Activated T-cell treated with anti-CD3 and anti-CD28 coated beads, Interleukin-2, amount 50 U/mL, for 48 hours (primary cell): ENCODE measurements at regions not wholly inside any gene's neighbourhood (a gene's known extent, or its start where the extent isn't known, plus 50 kb on each side); places are given as distances from the start of the nearest gene placed in this dataset.

ENCODE experiments used
- DNase-seq, 2 experiments: peaks; one replicate each; pipeline ENCODE4 v3.0.0-alpha.2; 2020

DNA sequence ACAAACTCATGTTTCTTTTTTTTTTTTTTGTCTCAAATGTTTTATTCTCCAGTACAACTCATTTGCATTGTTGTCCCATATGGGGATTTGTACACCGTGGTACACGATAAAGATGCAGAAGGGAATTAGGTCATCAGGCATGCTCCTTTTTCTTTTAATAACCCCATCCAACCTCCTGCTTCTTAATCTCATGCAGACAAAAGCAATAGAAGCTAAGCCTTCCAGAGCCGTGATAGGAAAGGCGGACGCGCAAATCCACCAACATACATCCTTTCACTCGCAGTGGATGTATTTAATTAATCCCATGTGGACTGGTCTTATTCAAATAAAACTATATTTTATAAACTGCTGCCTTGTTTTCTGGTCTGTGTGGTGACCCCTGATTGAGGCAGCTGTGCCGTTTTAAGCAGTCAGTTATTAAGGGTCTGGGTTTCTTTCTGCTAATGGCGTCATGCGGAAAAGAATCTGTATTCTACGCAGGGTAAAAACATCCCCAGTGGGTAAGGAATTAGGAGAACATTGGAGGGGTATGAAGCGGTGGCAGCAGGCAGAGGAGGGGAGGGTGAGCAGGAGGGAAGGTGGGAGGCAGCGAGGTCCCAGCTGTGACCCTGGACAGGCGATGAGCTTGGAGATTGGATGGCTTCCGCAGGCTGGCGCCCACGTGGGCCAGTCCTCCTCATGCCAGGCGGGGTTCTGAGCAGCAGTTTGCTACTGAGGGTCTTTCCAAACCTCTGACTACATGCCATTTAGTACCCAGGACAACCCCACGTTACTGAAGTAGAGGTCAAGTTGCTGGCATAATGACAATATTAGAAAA is 172.8 kb downstream of the LINC00237 start:
- no peak for DNase-seq

DNA sequence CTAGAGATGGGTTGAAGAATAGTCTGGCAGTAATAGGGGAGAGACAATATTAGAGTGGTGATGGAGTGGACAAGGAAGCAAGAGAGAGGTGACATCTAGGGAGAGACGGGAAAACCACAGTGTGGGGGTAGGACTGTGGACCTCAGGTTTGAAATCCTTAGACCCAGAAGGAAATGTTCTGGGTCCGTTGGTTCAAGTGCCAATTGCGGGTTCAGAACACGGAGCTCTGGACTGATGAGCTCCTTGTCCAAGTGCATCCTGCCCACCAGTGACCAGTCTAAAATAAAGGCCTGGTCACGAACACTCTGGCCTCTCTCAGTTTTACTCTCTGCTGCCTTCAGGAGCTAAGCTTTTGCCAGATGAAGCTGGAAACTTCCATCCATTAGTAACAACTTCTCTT is 174.0 kb downstream of the LINC00237 start:
- DNase-seq: no peak

DNA sequence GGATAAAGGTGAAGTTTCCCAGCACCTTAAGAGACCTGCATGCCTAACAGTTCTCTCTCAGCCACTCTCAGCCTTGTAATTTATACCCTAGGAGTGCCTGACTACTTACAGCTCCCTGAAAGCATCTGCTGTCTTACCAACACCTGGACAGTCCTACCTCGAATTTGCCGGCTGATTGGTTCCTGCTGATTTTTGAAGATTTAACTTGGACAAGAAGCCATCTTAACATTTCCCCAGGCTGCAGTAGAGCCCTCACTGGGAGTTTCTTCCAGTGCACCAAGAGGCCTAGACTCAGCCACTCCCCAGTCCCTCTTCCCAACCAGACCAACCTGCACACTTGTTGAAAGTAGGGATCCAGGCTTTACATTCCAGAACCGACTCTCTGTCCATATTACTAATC is 174.5 kb downstream of the LINC00237 start:
- DNase-seq: no peak

DNA sequence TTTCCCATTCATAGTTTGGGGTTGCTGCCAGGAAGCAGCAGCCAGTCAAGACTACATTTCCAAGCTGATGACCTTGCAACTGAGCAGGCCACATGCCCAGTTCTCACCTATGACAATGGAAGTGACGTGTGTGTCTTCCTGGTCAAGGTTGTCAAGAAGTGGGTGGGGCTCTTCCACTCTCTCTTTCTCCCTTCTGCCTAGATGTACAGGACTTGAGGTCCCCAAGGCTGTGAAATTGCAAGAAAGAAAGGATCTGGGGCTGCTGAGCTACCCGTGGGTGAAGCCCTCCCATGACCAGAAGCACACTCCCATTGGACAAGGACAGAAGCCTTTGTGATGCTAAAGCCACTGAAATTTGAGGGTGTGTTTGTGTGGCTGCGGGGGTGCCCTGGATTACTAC is 175.1 kb downstream of the LINC00237 start:
- no peak for DNase-seq

DNA sequence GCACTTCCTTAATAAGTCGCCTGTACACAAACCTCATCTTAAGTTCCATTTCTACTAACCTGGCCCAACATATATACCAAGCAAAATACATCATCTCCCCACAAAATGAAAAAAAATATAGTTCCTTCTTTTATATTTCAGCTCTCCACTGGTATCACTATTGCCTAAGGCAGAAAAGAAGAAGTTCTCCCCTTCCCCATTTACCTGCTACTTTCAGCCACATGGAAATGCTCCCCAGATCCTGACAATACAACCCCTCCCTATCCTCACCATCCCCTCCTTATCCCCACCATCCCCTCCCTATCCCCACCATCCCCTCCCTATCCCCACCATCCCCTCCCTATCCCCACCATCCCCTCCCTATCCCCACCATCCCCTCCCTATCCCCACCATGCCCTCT is 175.7 kb downstream of the LINC00237 start:
- no peak for DNase-seq

DNA sequence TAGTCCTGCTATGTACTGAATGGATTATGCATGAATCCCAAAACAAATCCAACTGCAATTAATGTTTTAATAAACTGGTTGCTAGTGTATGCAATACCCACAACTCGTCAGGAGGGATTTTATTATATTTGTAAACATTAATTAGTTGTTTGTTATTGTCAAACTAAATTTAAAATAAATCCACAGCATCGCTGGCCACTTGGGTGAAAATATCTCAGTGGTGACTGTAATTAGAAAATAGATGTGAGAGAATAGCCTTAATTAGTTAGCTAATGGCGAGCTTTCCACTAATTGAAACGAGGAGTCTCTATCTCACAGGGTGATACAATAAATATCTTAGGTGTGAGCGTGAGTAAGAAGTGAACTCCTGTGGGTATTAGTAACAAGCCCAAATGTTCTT is 176.8 kb downstream of the LINC00237 start:
- DNase-seq: no peak

DNA sequence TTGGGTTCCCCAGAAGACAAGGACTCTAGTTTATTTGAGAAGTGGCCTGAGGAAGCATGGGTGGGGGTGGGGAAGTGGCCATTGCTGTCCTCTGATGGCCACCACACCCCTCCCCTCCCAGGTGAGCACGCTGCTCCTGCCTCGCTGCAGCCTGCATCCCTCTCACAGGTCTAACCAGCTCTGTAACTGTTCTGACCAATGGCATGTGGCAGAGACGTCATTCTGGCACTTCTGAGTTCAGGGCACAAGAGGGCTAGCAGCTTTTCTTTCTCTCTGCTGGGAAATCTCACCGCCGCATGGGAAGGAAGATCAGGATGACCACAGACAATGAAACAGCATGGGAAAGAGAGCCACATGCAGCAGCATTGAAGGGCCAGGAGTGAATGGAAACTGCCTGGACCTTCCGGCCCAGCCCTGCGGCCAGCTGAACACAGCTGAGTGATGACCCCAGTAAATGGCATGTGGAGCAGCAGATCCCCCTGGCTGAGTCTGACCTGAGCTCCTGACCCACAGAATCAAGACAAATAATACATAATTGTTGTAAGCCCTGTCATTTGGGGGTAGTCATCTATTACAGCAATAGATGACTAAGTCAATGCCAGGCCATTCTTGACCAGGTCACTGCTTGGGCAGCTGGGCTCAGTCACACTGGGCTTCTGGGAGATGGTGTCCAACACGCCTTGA is 179.8 kb downstream of the LINC00237 start:
- DNase-seq: no peak

DNA sequence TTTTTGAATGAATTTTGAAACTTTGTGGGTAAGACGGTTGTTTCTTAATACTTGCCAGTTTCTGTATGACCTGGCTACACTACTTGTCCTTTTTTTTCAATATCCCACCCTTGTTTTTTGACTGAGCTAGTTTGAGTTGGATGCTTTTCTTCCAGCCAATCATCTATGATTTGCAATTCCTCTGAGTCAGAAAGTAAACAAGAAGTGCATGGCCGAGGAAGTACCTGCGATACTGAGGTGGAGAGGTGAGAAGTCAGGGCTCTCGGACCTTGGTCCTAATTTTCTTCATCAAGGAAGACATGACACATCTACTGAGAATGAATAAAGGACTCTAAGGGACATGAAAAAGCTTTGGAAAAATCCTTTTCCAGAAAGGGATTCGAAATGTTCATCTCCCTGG is 185.7 kb downstream of the LINC00237 start:
- DNase-seq: no peak

DNA sequence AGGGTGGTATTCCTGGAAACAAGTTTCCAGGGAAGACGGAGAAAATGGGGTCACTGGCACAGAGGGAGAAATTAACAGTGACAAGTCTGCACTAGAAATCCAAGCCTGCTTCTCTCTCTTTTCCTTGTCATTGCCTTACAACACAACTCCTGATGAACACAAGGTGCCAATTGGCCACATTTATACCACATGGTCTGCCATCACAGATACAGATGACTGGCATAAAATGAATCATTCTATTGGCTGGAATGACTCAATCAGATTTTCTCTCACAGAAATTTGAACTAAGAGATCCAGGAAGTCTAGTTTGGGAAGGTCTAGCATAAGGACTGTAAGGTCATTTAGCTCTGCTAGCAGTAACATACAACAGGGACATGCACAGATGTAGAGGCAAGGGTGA is 190.3 kb downstream of the LINC00237 start:
- DNase-seq: no peak

DNA sequence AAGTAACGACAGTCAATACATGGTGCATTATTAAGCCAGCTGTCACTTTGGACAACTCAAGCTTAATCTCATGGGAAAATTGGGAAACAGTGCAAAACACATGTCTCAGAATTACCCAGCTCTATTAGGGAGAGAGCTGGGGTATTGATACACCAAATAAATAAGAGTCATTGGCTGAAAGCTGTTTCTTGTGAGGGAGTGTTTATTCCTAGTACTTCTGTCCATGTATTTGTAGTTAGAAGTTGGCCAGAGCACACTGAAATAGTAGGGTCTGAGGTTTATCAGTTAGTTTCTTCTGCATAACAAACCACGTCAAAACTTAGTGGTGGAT is 192.0 kb upstream of the RALGAPA2 start:
- no peak for DNase-seq

DNA sequence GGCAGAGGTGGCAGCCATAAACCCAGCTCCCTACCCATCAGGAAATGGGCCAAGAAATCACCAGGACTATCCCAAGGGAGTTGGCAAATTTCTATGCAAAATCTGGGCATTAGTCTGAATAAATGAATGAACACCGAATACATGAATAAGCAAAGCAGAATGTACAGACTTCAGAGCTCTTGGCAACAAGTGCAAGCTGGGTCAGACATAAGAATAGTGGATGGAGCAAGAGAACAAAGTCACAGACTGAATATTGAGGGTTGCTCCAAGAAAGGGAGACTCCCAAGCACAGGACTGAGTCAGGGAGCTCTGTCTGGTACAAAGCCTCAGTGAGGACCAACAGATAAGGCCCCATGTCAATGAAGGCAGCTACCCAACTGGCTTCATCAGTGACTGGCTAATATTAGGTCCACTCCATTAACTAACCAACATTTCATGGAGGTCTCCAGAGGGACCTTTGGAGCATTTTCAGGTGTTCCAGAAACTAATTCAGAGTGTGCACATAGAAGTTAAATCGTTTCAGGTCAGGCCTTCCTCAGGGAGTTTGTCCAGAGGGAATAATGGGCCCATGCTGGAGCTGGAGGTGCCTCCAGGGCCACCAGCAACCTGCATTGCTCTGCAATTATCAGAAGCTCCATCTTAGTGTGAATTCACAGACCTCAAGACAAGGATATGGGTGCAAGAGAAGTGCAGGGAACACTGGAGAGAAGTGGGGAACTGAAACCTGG is 191.5 kb upstream of the RALGAPA2 start:
- DNase-seq: no peak

DNA sequence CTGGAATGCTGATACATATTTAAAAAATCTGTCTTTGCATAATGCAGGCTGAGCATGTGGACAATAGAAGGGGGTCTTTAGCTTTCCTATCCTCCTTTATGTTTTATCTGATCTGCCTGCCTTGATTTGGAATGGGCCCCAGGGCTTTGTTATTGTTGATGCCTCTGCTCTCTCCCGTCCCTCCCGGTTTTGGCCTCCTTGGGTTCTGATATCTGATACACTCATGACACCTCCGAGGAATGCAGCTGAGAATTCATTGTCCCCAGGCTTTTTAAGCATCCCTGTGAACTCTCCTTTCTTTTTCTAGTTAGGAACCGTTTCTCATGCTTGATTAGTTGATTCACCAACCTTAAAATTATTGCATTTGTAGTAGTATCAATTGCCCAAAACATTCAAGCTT is 185.5 kb upstream of the RALGAPA2 start:
- DNase-seq: no peak

DNA sequence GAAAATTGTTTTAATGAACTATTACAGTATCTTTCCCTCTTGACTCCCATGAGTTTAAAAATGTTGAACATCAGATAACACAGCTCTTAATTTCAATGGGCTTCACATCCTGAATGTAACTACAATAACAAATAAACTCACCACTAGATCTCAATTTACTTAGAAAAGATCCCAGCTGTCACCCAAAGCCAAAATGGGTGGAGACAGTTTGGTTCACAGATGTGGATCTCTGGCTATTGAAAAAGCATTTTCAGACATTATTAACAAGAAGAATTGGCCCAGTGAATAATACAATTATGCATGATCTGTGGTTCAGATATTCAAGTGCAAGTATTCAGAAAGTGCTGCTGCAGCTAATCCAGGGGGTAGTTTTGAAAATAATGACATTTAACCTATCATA is 184.7 kb upstream of the RALGAPA2 start:
- DNase-seq: no peak

DNA sequence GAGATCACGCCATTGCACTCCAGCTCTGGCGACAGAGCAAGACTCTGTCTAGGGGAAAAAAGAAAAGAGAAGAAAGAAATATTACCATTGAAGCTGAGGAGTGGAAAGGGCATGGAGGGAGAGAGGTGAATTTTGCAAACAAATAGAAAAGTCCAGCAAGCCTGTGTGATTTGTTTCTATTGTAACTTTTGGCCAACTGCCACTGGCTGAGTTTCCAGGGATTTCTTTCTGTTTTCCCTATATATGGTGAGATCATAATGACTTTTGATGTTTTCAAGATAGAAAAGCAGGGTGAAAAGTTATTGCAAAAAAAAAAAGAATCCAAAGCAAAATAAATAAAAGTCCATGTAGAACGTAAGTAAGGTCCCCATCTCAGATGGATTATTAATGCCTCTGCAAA is 184.2 kb upstream of the RALGAPA2 start:
- no peak for DNase-seq

DNA sequence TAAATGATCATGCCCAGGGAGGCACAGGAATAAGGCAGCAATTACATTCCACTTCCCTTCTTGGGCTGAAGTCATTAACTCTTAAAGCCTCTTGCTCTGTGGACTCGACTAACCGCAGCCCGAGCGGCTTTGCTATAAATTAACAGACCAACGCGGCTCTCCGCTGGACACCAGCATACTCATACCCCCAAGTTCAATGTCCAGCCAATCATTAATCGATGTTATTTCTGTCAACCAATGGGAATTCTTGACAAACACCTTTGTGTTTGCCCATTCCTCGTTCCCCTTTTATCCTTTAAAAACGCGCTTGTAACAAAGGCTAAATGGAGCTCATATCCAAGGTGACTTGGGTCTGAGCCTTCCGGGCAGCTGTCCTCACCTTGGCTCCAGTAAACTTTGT is 183.1 kb upstream of the RALGAPA2 start:
- no peak for DNase-seq

DNA sequence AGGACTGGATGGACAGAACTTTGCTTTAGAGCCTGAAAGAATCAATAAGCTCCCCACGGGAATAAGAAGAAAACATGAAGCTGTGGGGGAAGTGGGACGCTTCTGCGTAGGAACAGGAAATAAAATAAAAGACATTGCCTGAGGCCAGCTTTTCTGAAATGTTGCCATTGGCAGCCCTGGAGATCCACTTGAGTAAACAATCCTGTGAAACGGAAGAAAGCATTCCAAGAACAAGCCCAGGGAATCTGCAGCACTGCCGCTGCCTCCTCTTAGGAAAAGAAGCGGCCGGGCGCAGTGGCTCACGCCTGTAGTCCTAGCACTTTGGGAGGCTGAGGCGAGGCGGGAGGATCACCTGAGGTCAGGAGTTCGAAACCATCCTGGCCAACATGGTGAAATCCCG is 182.3 kb upstream of the RALGAPA2 start:
- DNase-seq: no peak

DNA sequence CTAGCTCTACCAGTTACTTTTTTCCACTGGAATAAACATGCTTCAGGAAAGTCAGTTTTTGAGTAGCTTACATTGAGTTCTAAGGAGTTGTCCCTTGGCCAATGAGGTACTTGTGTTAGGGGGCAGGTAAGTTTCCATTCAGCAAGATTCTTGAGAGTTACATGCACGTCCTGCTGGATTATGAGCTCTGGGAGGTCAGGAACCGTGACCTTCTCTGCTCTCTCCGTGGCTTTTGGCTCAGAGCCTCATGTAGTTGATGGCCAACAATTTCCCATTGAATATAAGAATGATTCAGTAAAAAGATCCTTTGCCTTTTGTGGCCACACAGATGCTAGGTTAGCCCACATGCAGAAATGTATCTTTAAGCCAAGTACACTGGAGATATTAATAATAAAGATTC is 181.8 kb upstream of the RALGAPA2 start:
- DNase-seq: no peak

DNA sequence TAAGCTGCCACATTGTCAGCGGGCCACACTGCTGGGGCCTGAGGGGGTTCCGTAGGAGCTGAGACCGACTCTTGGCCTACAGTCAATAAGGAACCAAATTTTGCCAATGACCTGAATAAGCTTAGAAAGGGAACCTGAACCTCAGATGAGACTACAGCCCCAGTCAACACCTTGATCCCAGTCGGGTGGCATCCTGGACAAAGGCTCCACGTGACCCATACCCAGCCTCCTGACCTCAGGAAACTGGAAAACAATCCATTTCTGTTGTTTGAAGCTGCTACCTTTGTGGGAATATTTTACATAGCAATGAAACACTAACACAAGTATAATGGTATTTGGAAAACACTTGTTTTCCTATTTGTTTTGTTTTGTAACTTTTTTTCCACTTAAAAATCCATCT is 179.9 kb upstream of the RALGAPA2 start:
- no peak for DNase-seq

DNA sequence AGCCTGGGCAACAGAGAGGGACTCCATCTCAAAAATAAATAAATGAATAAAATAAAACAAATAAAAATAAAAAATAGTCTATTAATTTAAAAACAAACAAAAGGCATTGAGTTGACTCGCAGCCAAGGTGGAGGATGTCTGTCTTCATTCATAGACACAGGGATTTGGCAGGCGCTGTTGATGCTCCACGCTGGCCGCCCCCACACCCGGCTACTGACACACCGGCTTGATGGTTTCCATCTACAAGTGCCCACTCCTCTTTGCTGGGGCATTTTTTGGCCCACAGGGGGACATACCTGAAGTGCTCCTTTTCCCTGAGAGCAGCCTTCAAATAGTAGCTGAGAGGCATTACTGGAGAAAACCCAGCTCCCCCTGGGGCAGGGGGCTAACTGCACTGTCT is 178.3 kb upstream of the RALGAPA2 start:
- no peak for DNase-seq

DNA sequence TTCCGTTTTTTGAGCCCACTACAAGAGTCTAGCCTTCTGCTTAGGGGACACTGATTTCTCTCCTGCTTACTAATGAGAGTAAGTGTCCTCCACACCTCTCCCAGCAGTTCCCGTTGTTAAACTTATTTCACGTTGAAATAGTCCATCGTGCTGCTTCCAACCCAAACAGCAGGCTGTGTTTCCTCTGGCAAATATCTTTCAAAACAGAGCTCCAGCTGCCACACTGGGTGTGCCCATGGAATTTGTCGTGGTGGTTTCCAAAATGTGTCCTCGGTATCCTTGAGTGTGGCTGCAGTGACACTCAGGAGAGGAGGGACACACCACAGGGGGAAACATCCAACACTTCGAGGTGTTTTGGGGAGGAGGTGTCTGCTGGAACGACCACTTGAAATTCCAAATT is 176.5 kb upstream of the RALGAPA2 start:
- DNase-seq: no peak

DNA sequence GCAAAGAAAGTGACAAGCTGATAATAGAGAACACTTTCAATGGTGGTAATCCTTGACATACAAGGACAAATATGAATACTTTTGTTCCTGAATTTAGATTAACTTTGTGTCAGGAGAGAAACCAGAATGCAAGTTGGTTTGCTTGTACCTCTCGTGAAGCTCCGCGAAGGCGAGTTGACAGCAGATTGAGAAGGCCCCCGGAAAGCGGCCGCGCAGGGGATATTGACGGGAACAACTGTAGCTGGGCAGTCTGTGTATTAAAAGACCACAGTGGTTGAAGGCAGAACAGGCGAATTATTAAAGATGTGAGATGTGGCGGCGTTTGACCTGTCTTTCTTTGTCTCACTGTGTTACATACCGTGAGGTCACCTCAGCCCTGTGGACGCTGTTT is 175.8 kb upstream of the RALGAPA2 start:
- no peak for DNase-seq

DNA sequence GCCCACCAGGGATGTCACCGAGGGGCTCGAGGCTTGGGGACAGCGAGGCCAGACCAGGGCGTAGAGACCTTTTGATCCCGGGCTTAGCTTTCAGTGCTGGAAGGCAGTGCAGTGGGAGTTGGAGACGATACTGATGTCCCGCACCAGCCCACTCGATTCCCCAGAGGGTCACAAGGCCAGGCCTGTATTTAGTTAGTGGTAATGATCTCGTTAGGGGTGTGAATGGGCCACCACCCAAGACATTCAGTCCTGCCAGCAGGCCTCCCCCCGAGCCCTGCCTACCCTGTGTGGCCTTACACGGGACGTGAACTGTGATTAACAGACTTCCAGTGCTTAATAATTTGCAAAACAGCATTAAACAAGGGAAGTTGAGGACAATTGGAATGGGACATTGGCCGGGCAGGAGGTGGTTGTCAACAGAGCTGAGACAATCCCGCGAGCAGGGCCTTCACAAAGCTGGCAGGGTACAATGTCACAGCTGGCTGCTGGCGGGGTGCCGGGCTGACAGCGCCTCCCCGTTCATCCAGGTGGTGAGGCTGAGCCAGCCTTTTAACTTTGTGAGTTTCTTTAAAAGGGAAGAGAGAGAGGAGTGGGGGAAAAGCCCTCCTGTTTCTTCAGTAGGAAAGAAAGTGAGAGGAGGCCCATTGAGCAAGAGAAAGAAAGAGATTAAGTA is 175.3 kb upstream of the RALGAPA2 start:
- DNase-seq: no peak

DNA sequence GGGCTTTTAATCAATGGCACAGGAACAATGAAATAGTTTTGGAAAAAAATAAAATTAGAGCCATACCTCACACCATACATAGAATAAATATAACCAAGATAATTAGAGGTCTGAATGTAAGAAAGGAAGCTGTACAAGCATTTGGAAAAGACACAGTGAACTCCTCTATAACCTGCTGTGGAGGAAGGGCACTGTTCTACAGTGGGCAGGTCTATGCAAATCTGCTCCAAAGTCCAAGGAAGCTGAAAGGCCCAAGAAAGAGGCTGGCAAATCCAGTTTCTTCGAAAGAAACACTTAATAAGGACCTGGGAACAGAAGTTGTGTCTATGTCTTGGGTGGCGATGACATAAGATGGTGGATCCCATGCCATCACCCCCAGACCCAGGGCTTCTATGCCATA is 169.4 kb upstream of the RALGAPA2 start:
- no peak for DNase-seq

DNA sequence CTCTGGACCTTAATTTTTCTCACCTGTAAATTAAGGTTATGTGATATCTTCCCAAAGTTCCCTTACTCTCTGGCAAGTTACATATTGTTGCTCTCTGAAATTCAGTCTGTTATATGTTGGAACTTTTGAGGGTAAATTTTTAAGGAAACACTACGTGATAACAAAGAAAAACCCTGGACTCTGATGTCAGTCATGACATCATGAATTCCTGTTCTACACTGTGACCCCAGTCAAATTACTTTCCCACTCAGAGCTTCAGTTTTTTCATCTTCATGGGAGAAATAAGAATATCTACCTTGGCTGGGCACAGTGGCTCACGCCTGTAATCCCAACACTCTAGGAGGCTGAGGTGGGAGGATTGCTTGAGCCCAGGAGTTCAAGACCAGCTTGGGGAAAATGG is 164.6 kb upstream of the RALGAPA2 start:
- DNase-seq: no peak
